ENCODE measurements at regions not wholly inside any gene's neighbourhood (a gene's known extent, or its start where the extent isn't known, plus 50 kb on each side); places are given as distances from the start of the nearest gene placed in this dataset.

GRCh38 chr5:86526811-86527348, 90.9 kb upstream of the COX7C start:
- DNase-seq (ENCODE audit: unreplicated experiment) = no peak
- intact Hi-C loops (cut with micrococcal nuclease) = no loop called here
- Mint-ChIP-seq H3K4me1 (ENCODE audit: insufficient read depth, unreplicated experiment) (no peaks in the 10 kb centered on the region), H3K27me3 (ENCODE audit: insufficient read depth, unreplicated experiment) (peaks cover 85% of the 10 kb centered on the region), H3K4me3 (ENCODE audit: unreplicated experiment) (no peak overlapping the region), H3K27ac (ENCODE audit: low read depth, unreplicated experiment) (no peak overlapping the region), H3K9me3 (ENCODE audit: unreplicated experiment) (peaks cover 6% of the 10 kb centered on the region), H3K36me3 (ENCODE audit: insufficient read depth, unreplicated experiment) (peaks cover 13% of the 10 kb centered on the region)
- POLR2A ChIA-PET = interaction anchor here (0.6 to 0.7 kb wide), 2 partner anchors 16 to 25 kb away, joined by 3 to 5 read pairs; no protein-coding TSS in a partner anchor
- BruUV-seq (replicated peaks) = no TSS peak
- no peak for TF ChIP-seq CTCF (IDR thresholded peaks at IDR 0.05; ENCODE audit: unreplicated experiment)
- CTCF ChIA-PET = interaction anchor here (0.6 kb wide), 1 partner anchor 1222 kb away, joined by 3 read pairs; no protein-coding TSS in a partner anchor

- H3K4me1 Mint-ChIP-seq (ENCODE audit: insufficient read depth, unreplicated experiment) = no peaks in the 10 kb centered on the region
- no peak for TF ChIP-seq CTCF (IDR thresholded peaks at IDR 0.05; ENCODE audit: unreplicated experiment)
These were observed 85.3 kb upstream of the COX7C start for GRCh38 chr5:86532429-86532828.

GRCh38 chr5:86536396-86536795, 81.3 kb upstream of the COX7C start:
- no TSS peak for BruUV-seq (replicated peaks)
- Mint-ChIP-seq H3K27ac (ENCODE audit: low read depth, unreplicated experiment) (no peak overlapping the region), H3K27me3 (ENCODE audit: insufficient read depth, unreplicated experiment) (peaks cover 52% of the 10 kb centered on the region), H3K4me1 (ENCODE audit: insufficient read depth, unreplicated experiment) (no peaks in the 10 kb centered on the region), H3K36me3 (ENCODE audit: insufficient read depth, unreplicated experiment) (no peaks in the 10 kb centered on the region), H3K9me3 (ENCODE audit: unreplicated experiment) (no peaks in the 10 kb centered on the region), H3K4me3 (ENCODE audit: unreplicated experiment) (no peak overlapping the region)
- TF ChIP-seq CTCF (IDR thresholded peaks at IDR 0.05; ENCODE audit: unreplicated experiment) = no peak
- ChIA-PET POLR2A (no interaction called here), CTCF (no interaction called here)
- intact Hi-C loops (cut with micrococcal nuclease) = no loop called here
- no peak for DNase-seq (ENCODE audit: unreplicated experiment)

More at GRCh38 chr5:86532429-86532828, 85.3 kb upstream of the COX7C start:
- H3K9me3 Mint-ChIP-seq (ENCODE audit: unreplicated experiment) = no peaks in the 10 kb centered on the region
- H3K4me3 Mint-ChIP-seq (ENCODE audit: unreplicated experiment) = no peak overlapping the region
- no peak for DNase-seq (ENCODE audit: unreplicated experiment)
- CTCF ChIA-PET = no interaction called here
- POLR2A ChIA-PET = no interaction called here
- no TSS peak for BruUV-seq (replicated peaks)
- peaks cover 63% of the 10 kb centered on the region for H3K27me3 Mint-ChIP-seq (ENCODE audit: insufficient read depth, unreplicated experiment)
- no peak overlapping the region for H3K27ac Mint-ChIP-seq (ENCODE audit: low read depth, unreplicated experiment)
- intact Hi-C loops (cut with micrococcal nuclease) = no loop called here
- no peaks in the 10 kb centered on the region for H3K36me3 Mint-ChIP-seq (ENCODE audit: insufficient read depth, unreplicated experiment)

- DNase-seq (ENCODE audit: unreplicated experiment) = no peak
- Mint-ChIP-seq H3K4me1 (ENCODE audit: insufficient read depth, unreplicated experiment) (no peaks in the 10 kb centered on the region), H3K27ac (ENCODE audit: low read depth, unreplicated experiment) (no peak overlapping the region), H3K4me3 (ENCODE audit: unreplicated experiment) (no peak overlapping the region), H3K36me3 (ENCODE audit: insufficient read depth, unreplicated experiment) (no peaks in the 10 kb centered on the region), H3K9me3 (ENCODE audit: unreplicated experiment) (no peaks in the 10 kb centered on the region), H3K27me3 (ENCODE audit: insufficient read depth, unreplicated experiment) (peaks cover 75% of the 10 kb centered on the region)
- ChIA-PET POLR2A (no interaction called here), CTCF (no interaction called here)
- BruUV-seq (replicated peaks) = no TSS peak
- intact Hi-C loops (cut with micrococcal nuclease) = no loop called here
- no peak for TF ChIP-seq CTCF (IDR thresholded peaks at IDR 0.05; ENCODE audit: unreplicated experiment)
These were observed 75.2 kb upstream of the COX7C start for GRCh38 chr5:86542532-86542931.

Measured in MCF 10A (cell line).